NCI-H69 (cell line): ENCODE measurements at regions not wholly inside any gene's neighbourhood (a gene's known extent, or its start where the extent isn't known, plus 50 kb on each side); places are given as distances from the start of the nearest gene placed in this dataset.
"Not testable (repeated sequence)": the region's sequence is repeated elsewhere in the genome, so short reads cannot be mapped to it uniquely, and the experiment has no call there.

Experiments used
- DNase-seq: peaks from one replicate; lab custom pipeline; 2025; lab: John Stamatoyannopoulos, UW

- no peak for DNase-seq
Observed at GRCh38 chr5:10017786-10018185, 231.9 kb downstream of the ATPSCKMT start.

- DNase-seq, result peak; percentile 27
Observed at GRCh38 chr5:10016559-10016958, 233.1 kb downstream of the ATPSCKMT start.

- DNase-seq, result not testable (repeated sequence)
Observed at GRCh38 chr5:10015681-10016080, 234.0 kb downstream of the ATPSCKMT start.

GRCh38 chr5:10009802-10010201 is 239.9 kb downstream of the ATPSCKMT start:
- DNase-seq, result no peak

GRCh38 chr5:9987101-9987500 is 262.6 kb downstream of the ATPSCKMT start:
- DNase-seq, result no peak

- DNase-seq, result peak; percentile 71
Observed at GRCh38 chr5:9977070-9977469, 272.6 kb downstream of the ATPSCKMT start.

GRCh38 chr5:9976621-9977020 is 273.1 kb downstream of the ATPSCKMT start:
- no peak for DNase-seq

GRCh38 chr5:9972059-9972458 is 277.6 kb downstream of the ATPSCKMT start:
- no peak for DNase-seq

- no peak for DNase-seq
Observed at GRCh38 chr5:9971301-9971700, 278.4 kb downstream of the ATPSCKMT start.

- no peak for DNase-seq
Observed at GRCh38 chr5:9958914-9959313, 290.8 kb downstream of the ATPSCKMT start.

- DNase-seq, result peak; percentile 6
Observed at GRCh38 chr5:9957214-9957613, 292.5 kb downstream of the ATPSCKMT start.

GRCh38 chr5:9956725-9957124 is 293.0 kb downstream of the ATPSCKMT start:
- no peak for DNase-seq

GRCh38 chr5:9955586-9955985 is 294.1 kb downstream of the ATPSCKMT start:
- no peak for DNase-seq

- no peak for DNase-seq
Observed at GRCh38 chr5:9954869-9955268, 294.8 kb downstream of the ATPSCKMT start.

- DNase-seq, result peak; percentile 58
Observed at GRCh38 chr5:9953691-9954090, 296.0 kb downstream of the ATPSCKMT start.

- no peak for DNase-seq
Observed at GRCh38 chr5:9951865-9952516, 297.7 kb downstream of the ATPSCKMT start.

- no peak for DNase-seq
Observed at GRCh38 chr5:9947944-9948343, 301.7 kb downstream of the ATPSCKMT start.

- DNase-seq, result no peak
Observed at GRCh38 chr5:9947225-9947714, 302.4 kb downstream of the ATPSCKMT start.

- peak; percentile 5 for DNase-seq
Observed at GRCh38 chr5:9932770-9933169, 302.6 kb upstream of the TAS2R1 start.

GRCh38 chr5:9930156-9930555 is 300.0 kb upstream of the TAS2R1 start:
- DNase-seq, result no peak

GRCh38 chr5:9928326-9928725 is 298.2 kb upstream of the TAS2R1 start:
- DNase-seq, result no peak

- DNase-seq, result no peak
Observed at GRCh38 chr5:9927521-9927997, 297.4 kb upstream of the TAS2R1 start.

GRCh38 chr5:9927106-9927505 is 297.0 kb upstream of the TAS2R1 start:
- peak; percentile 13 for DNase-seq

- DNase-seq, result no peak
Observed at GRCh38 chr5:9924614-9925013, 294.5 kb upstream of the TAS2R1 start.
